CD1c-positive myeloid dendritic cell (primary cell): ENCODE measurements at regions not wholly inside any gene's neighbourhood (a gene's known extent, or its start where the extent isn't known, plus 50 kb on each side); places are given as distances from the start of the nearest gene placed in this dataset.
"Not testable (repeated sequence)": the region's sequence is repeated elsewhere in the genome, so short reads cannot be mapped to it uniquely, and the experiment has no call there.

Experiments used
- DNase-seq: peaks from one replicate; pipeline ENCODE4 v3.0.0-alpha.2; 2016; ENCODE audit errors: extremely low spot score

- no peak for DNase-seq
Measured at GRCh38 chr10:8338177-8338766, 283.8 kb downstream of the GATA3 start.

DNA sequence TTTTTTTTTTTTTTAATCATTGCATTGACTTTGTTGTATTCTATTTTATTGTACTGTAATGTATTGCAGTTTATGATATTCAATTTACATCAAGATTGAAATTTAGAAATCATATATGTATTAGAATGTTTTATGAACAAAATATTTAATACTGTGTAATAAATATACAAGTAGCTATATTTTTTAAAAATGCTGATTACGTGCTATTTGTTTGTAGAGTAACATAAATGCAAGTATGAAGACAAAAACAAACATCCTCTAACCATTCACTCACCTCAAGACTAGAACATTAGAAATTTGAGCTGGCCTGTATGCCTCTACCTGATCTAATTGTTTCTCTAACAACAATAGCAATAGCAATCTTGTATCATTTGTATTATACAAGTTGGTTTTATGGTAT is 290.3 kb downstream of the GATA3 start:
- DNase-seq = no peak

GRCh38 chr10:8346861-8347260 is 292.4 kb downstream of the GATA3 start:
- no peak for DNase-seq

GRCh38 chr10:8347614-8348013 is 293.1 kb downstream of the GATA3 start:
- DNase-seq = not testable (repeated sequence)

DNA sequence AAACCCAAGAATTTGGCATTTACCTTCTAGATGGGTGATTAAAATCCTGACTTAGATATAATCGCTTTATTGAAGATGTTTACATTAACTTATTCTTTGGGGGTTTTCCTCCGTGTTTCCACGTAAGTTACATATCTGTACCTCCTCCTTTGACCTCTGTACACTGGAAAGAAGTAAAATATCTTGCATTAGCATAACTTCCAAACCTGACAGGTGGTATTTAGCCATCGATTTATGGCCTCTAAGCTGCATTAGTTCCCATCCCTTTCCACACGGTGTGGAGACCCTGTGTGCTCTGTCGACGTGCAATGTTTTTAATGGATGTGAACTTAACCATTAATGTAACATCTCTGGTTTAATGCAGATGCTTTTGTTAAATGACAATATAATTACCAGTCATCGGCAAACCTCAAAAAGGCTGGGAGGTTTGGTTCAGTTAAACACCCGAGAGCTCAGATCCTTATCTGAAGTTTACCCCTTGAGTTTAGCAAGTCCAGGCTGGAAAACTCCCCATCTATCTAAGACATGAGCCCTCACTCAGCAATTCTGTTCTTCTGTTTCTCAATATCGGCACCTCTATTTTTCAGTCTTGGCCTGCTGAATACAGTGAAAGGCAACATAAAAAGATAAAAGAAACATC is 295.2 kb downstream of the GATA3 start:
- no peak for DNase-seq

GRCh38 chr10:8350250-8350967 is 295.9 kb downstream of the GATA3 start:
- no peak for DNase-seq

DNA sequence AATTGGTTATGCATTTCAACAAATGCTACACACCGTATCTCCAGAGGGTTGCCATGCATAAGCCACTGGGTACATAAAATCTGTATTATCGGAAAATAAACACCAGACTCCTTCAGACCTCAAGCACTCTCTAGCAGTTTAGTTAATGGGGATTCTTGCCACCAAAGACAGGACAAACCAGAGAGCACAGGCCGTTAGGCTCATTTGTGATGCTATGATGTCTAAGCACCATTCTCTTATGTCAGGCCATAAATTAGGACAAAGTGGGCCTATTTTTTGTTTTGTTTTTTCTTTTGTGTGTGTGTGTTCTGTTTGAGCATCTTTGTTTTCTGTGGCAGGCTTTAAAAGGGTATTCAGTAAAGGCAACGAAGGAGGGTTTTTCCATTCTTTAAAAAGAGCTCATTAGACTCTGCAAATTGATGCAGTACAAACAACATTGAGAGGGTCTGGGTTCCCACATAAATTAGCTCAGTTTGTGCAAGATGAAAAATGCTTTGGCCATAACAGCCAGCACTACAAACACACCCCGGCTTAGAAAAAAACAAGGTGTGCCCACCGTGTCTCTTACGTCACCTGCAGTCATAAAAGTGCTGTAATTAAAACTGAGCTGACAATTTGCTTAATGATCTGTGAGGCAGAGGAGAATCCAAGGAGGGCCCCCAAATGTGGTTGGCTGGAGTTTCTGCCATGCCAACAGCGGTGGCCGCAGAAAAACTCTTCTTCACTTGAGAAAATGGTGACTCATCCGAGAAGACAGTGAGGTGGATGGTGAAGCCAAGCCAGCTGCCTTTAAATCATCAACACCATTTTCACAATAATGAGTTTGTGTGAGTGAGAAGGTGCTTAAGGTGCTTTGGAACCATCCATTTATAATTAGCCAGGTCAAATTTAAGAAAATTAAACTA is 297.9 kb downstream of the GATA3 start:
- no peak for DNase-seq

DNA sequence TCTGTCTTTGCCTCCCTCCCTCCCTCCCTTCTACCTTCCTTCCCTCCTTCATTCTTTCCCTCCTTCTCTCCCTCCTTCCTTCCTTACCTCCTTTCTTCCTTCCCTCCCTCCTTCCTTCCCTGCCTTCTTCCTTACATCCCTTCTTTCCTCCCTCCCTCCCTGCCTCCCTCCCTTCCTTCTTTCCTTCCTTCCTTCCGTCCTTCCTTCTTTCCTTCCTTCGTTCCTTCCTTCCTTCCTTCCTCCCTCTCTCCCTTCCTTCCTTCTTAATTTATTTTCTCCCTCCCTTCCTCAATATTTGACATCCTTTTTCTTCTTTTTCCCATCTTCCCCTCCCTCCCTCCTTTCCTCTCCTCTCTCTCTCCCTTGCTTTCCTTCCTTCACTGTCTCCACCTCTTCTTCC is 301.8 kb downstream of the GATA3 start:
- DNase-seq = no peak

- no peak for DNase-seq
Measured at GRCh38 chr10:8359467-8359866, 305.0 kb downstream of the GATA3 start.

- DNase-seq = no peak
Measured at GRCh38 chr10:8360365-8360764, 305.9 kb downstream of the GATA3 start.

GRCh38 chr10:8360814-8361509 is 306.5 kb downstream of the GATA3 start:
- no peak for DNase-seq

GRCh38 chr10:8361510-8361844 is 307.0 kb downstream of the GATA3 start:
- no peak for DNase-seq

- no peak for DNase-seq
Measured at GRCh38 chr10:8365935-8366911, 311.7 kb downstream of the GATA3 start.

GRCh38 chr10:8367672-8368411 is 313.4 kb downstream of the GATA3 start:
- not testable (repeated sequence) for DNase-seq

DNA sequence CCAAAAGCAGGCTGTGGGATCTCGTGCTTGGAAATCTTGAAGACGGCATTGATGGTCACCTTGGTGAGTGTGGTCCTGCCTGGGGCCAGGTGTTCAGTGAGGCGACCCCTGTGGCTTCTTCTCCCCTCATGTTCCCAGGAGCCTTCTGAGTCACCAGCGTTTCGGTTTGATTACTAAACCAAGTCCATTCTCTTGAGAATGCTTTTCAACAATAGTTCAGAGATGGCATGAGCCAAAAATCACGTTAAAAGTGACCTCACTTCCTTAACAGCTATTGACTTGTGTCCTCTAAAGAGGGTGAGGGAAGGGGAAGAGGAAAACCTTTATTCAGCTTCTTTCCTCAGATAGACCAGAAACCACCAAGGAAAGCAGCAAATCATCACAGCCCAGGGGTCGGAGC is 315.2 kb downstream of the GATA3 start:
- no peak for DNase-seq

DNA sequence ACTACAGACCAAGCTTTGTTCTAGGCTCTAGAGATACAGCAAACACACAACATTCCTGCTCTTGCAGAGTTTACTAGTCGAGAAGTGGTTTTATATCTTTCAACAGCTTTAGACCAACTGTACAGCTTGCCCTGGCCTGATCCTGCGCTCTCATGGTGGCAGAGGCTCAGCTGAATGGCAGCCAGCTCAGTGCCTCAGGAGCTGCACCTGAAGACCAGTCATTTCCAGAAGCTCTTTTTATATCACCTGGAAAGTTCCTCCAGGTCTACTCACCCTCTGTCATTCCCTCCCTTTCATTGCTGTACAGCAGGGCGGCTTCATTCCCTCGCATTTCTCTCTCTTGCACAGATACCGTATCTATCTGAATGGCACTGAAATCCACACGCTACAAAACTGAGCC is 319.8 kb downstream of the GATA3 start:
- no peak for DNase-seq

GRCh38 chr10:8375137-8375536 is 320.6 kb downstream of the GATA3 start:
- DNase-seq = no peak

DNA sequence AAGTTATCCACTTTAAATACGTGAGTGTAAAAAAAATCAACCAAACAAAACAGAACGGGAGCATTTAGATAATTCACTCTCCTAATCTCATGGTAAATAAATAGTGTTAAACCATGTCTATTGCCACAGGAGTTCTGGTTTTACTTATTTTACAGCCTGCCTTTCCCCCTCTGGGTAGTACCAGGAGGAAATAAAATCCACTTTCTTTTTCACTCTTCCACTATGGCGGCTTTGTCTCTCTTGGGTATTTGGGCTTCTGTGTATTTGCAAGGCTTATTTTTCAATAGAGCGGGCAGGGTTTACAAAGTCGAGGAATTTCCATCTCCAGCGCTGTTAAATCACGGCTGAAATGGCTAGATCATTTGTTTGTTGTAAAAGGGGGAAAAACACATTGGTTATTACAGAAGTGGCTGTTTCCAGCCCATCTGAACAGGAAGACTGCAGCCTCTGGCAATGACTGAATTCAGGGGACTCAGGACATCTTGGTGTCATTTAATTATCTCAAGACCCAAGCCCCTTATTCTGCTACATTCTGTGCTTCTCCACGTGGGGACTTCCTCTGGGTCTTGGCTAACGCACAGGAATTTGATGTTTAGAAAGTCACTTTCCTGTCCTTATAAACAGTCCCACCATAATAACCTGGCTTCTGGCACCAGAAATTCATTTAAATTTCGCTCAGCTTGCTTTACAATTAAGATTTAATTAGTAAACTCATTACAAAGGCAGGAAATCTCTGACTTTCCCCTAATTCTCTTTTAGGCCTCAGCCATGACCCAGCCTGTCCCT is 323.9 kb downstream of the GATA3 start:
- no peak for DNase-seq
